ENCODE measurements at regions not wholly inside any gene's neighbourhood (a gene's known extent, or its start where the extent isn't known, plus 50 kb on each side); places are given as distances from the start of the nearest gene placed in this dataset.

GRCh38 chr2:10193851-10194820 lies 71.6 kb downstream of the RRM2 start:
- no peaks in the 10 kb centered on the region for H3K4me1 ChIP-seq
- H2AFZ ChIP-seq, result no peak overlapping the region
- H3K9ac ChIP-seq, result no peak overlapping the region
- H3K4me2 ChIP-seq (ENCODE audit: low read length), result no peak overlapping the region
- TF ChIP-seq CTCF (IDR thresholded peaks at IDR 0.05), result no peak
- no peaks in the 10 kb centered on the region for H3K9me3 ChIP-seq (ENCODE audit: control insufficient read depth, low read length)
- H3K27me3 ChIP-seq (ENCODE audit: control insufficient read depth, insufficient read depth, low read length), result no peaks in the 10 kb centered on the region
- H3K27ac ChIP-seq, result no peak overlapping the region
- H3K36me3 ChIP-seq (ENCODE audit: control insufficient read depth, insufficient read depth, low read length), result no peaks in the 10 kb centered on the region
- no peak overlapping the region for H3K4me3 ChIP-seq (ENCODE audit: low read depth, low read length)
- H3K79me2 ChIP-seq, result no peaks in the 10 kb centered on the region

GRCh38 chr2:10195278-10196109 lies 73.0 kb downstream of the RRM2 start:
- TF ChIP-seq CTCF (IDR thresholded peaks at IDR 0.05), result no peak

GRCh38 chr2:10196110-10196892 lies 73.8 kb downstream of the RRM2 start:
- H3K27ac ChIP-seq, result no peak overlapping the region

More at GRCh38 chr2:10195278-10196109, 73.0 kb downstream of the RRM2 start:
- Histone ChIP-seq H3K4me1 (no peaks in the 10 kb centered on the region), H3K4me2 (ENCODE audit: low read length) (no peak overlapping the region), H3K9me3 (ENCODE audit: control insufficient read depth, low read length) (no peaks in the 10 kb centered on the region), H2AFZ (no peak overlapping the region), H3K4me3 (ENCODE audit: low read depth, low read length) (no peak overlapping the region), H3K36me3 (ENCODE audit: control insufficient read depth, insufficient read depth, low read length) (no peaks in the 10 kb centered on the region), H3K27ac (no peak overlapping the region), H3K79me2 (no peaks in the 10 kb centered on the region), H3K9ac (no peak overlapping the region), H3K27me3 (ENCODE audit: control insufficient read depth, insufficient read depth, low read length) (no peaks in the 10 kb centered on the region)

More at GRCh38 chr2:10196110-10196892, 73.8 kb downstream of the RRM2 start:
- no peak overlapping the region for H2AFZ ChIP-seq
- H3K9me3 ChIP-seq (ENCODE audit: control insufficient read depth, low read length), result no peaks in the 10 kb centered on the region
- no peak overlapping the region for H3K4me2 ChIP-seq (ENCODE audit: low read length)
- no peak for TF ChIP-seq CTCF (IDR thresholded peaks at IDR 0.05)
- H3K79me2 ChIP-seq, result no peaks in the 10 kb centered on the region
- no peak overlapping the region for H3K9ac ChIP-seq
- no peaks in the 10 kb centered on the region for H3K36me3 ChIP-seq (ENCODE audit: control insufficient read depth, insufficient read depth, low read length)
- no peaks in the 10 kb centered on the region for H3K27me3 ChIP-seq (ENCODE audit: control insufficient read depth, insufficient read depth, low read length)
- H3K4me1 ChIP-seq, result no peaks in the 10 kb centered on the region
- no peak overlapping the region for H3K4me3 ChIP-seq (ENCODE audit: low read depth, low read length)
